GM12878 (cell line): ENCODE measurements at regions not wholly inside any gene's neighbourhood (a gene's known extent, or its start where the extent isn't known, plus 50 kb on each side); places are given as distances from the start of the nearest gene placed in this dataset.

ENCODE experiments used
- ATAC-seq: fragments of 200-7000 bp; cut with Tn5 transposase; 3 replicates; pipeline ENCODE4 v1.9.1; 2020; ENCODE audit warnings: mild to moderate bottlenecking, moderate library complexity
- BruUV-seq: library from RNA; stranded (reverse); fragments of 400-500 nt; replicated peaks from 2 replicates; lab custom pipeline; 2021; lab: Mats Ljungman, UMichigan
- CTCF ChIA-PET: fragments of 300-600 bp; sonication (Branson Sonifier 250); formaldehyde crosslinking; extraction: SDS; loops from one replicate; lab custom pipeline; 2021; ENCODE audit warnings: inconsistent platforms; lab: Yijun Ruan, JAX
- POLR2A ChIA-PET: fragments of 350-600 bp; formaldehyde crosslinking; extraction: SDS; loops from one replicate; lab custom pipeline; 2021; ENCODE audit warnings: inconsistent platforms; lab: Charles Lee
- RAD21 ChIA-PET: fragments of 300-600 bp; sonication (Branson Sonifier 250); formaldehyde crosslinking; loops from one replicate; lab custom pipeline; 2023; ENCODE audit warnings: antibody characterized with exemption; ENCODE audit not compliant: unreplicated experiment; lab: Charles Lee
- SMC1A ChIA-PET: fragments of 300-600 bp; sonication (Branson Sonifier 250); formaldehyde crosslinking; loops from one replicate; lab custom pipeline; 2023; ENCODE audit not compliant: unreplicated experiment, uncharacterized antibody; lab: Charles Lee
- DNase-seq: peaks from one replicate; pipeline ENCODE4 v3.0.0-alpha.2; 2011; ENCODE audit warnings: low read depth, low spot score
- FAIRE-seq: peaks from 3 replicates; lab custom pipeline; 2011; peaks lifted over from hg19 to GRCh38; lab: Jason Lieb, UNC
- H2AFZ ChIP-seq: 2 replicates; pipeline ENCODE4 v1.6.0; 2011; ENCODE audit warnings: low read depth, low read length, control low read depth; ENCODE audit not compliant: control insufficient read depth
- H3K27ac ChIP-seq: 2 replicates; pipeline ENCODE4 v1.5.1; 2011; ENCODE audit warnings: control low read depth; ENCODE audit not compliant: control insufficient read depth, insufficient read depth
- H3K27me3 ChIP-seq, 2 experiments: replicated peaks in 1 of 2; 2 replicates each; pipeline versions ENCODE4 v1.6.0 to v1.6.1; 2011; ENCODE audit warnings: low read length in 1 of 2; ENCODE audit not compliant: control insufficient read depth in 2 of 2, insufficient read depth in 2 of 2
- H3K36me3 ChIP-seq, 2 experiments: 2 replicates each; pipeline ENCODE4 v1.5.1; 2011; ENCODE audit warnings: low read length in 1 of 2; ENCODE audit not compliant: control insufficient read depth in 2 of 2, insufficient read depth in 2 of 2
- H3K4me1 ChIP-seq: 2 replicates; pipeline ENCODE4 v1.6.1; 2011; ENCODE audit warnings: mild to moderate bottlenecking, low read length, moderate library complexity, mixed read lengths; ENCODE audit not compliant: control insufficient read depth, insufficient read depth
- H3K4me2 ChIP-seq: 2 replicates; pipeline ENCODE4 v1.6.0; 2011; ENCODE audit warnings: control low read depth; ENCODE audit not compliant: control insufficient read depth, insufficient read depth
- H3K4me3 ChIP-seq: fragments of 200-600 bp; sonication (generic); 2 replicates; pipeline ENCODE4 v1.5.1; 2016
- H3K79me2 ChIP-seq: 2 replicates; pipeline ENCODE4 v1.6.0; 2011; ENCODE audit warnings: low read length; ENCODE audit not compliant: control insufficient read depth, insufficient read depth
- H3K9ac ChIP-seq: 2 replicates; pipeline ENCODE4 v1.8.0; 2011; ENCODE audit warnings: low read length, control low read depth, mixed read lengths; ENCODE audit not compliant: control insufficient read depth, insufficient read depth
- H3K9me3 ChIP-seq: replicated peaks from 3 replicates; pipeline ENCODE4 v1.5.1; 2011; ENCODE audit warnings: mild to moderate bottlenecking, low read length; ENCODE audit not compliant: control insufficient read depth, insufficient read depth
- H4K20me1 ChIP-seq: 2 replicates; pipeline ENCODE4 v1.6.0; 2011; ENCODE audit not compliant: control insufficient read depth, insufficient read depth
- ASH2L ChIP-seq: fragments of 300-600, 200-600 bp; sonication (generic); IDR thresholded peaks from 2 replicates; pipeline ENCODE4 v1.6.1; 2017; ENCODE audit warnings: low read depth, mild to moderate bottlenecking, borderline replicate concordance
- EED ChIP-seq: sonication (generic); IDR thresholded peaks from 2 replicates; pipeline ENCODE4 v1.6.1; 2016; ENCODE audit warnings: antibody characterized with exemption, low read depth
- KLF5 ChIP-seq: fragments of 450-650 bp; IDR thresholded peaks from 2 replicates; pipeline ENCODE4 v1.6.1; 2014; ENCODE audit warnings: mild to moderate bottlenecking; ENCODE audit not compliant: partially characterized antibody
- LARP7 ChIP-seq: fragments of 450-650 bp; IDR thresholded peaks from 2 replicates; pipeline ENCODE4 v1.6.1; 2017; ENCODE audit warnings: mild to moderate bottlenecking
- POLR2AphosphoS2 ChIP-seq: IDR thresholded peaks from 2 replicates; pipeline ENCODE4 v1.6.1; 2011; ENCODE audit warnings: low read depth, mild to moderate bottlenecking, low read length, improper control_type of control experiment, moderate library complexity
- ZNF384 ChIP-seq: IDR thresholded peaks from 2 replicates; pipeline ENCODE4 v1.6.1; 2012; ENCODE audit warnings: low read depth, mild to moderate bottlenecking, low read length, improper control_type of control experiment, borderline replicate concordance
- WGBS: methylation state at CpG from one replicate; pipeline ENCODE4 v1.1.6; 2016; ENCODE audit warnings: low lambda C conversion rate; ENCODE audit not compliant: insufficient replicate concordance, insufficient coverage; ENCODE audit errors: missing lambda C conversion rate; 5-methylcytosine and 5-hydroxymethylcytosine counted together
- in situ Hi-C: fragments of 300-500 bp; cut with MboI; formaldehyde crosslinking; loops from 9 replicates; pipeline ENCODE4 v1.14.3; 2018; ENCODE audit warnings: mixed read lengths
- intact Hi-C: fragments of 100-400 bp; cut with micrococcal nuclease; formaldehyde crosslinking; loops from one replicate; pipeline ENCODE4 v1.14.2; 2022; ENCODE audit not compliant: unreplicated experiment
- TF ChIP-seq, protein P1 (sequence below): IDR thresholded peaks from 2 replicates; pipeline ENCODE4 v1.6.1; 2011; ENCODE audit warnings: low read depth, mild to moderate bottlenecking, low read length, moderate library complexity, borderline replicate concordance; ENCODE audit errors: extremely low read depth
- TF ChIP-seq, protein P2 (sequence below): fragments of 450-650 bp; IDR thresholded peaks from 2 replicates; pipeline ENCODE4 v1.6.1; 2016; ENCODE audit warnings: mild to moderate bottlenecking

- no peak overlapping the region for H3K4me2 ChIP-seq
Measured at GRCh38 chr7:17706275-17706674, 234.0 kb downstream of the SNX13 start.

More at GRCh38 chr7:17706275-17706674, 234.0 kb downstream of the SNX13 start:
- H3K27me3 ChIP-seq = no peaks in the 10 kb centered on the region
- RAD21 ChIA-PET = interaction anchor here (0.9 to 1.4 kb wide), 12 partner anchors 11 to 646 kb away, joined by 3 to 18 read pairs (median 4); no protein-coding TSS in a partner anchor
- no peaks in the 10 kb centered on the region for H3K4me1 ChIP-seq
- WGBS = 38% methylated on average over 4 of the region's 4 CpGs
- FAIRE-seq (no peak), DNase-seq (no peak), ATAC-seq (no peak)
- H4K20me1 ChIP-seq = no peaks in the 10 kb centered on the region
- H3K27ac ChIP-seq = no peak overlapping the region
- SMC1A ChIA-PET = interaction anchor here (0.9 to 1.8 kb wide), 13 partner anchors 11 to 678 kb away, joined by 3 to 13 read pairs (median 4); no protein-coding TSS in a partner anchor
- H3K9me3 ChIP-seq = no peaks in the 10 kb centered on the region
- TF ChIP-seq ASH2L (no peak), POLR2AphosphoS2 (no peak), ZNF384 (no peak), KLF5 (no peak), EED (no peak), LARP7 (no peak)
- TF ChIP-seq, protein P1, sequence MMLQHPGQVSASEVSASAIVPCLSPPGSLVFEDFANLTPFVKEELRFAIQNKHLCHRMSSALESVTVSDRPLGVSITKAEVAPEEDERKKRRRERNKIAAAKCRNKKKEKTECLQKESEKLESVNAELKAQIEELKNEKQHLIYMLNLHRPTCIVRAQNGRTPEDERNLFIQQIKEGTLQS = no peak
- TF ChIP-seq, protein P2, sequence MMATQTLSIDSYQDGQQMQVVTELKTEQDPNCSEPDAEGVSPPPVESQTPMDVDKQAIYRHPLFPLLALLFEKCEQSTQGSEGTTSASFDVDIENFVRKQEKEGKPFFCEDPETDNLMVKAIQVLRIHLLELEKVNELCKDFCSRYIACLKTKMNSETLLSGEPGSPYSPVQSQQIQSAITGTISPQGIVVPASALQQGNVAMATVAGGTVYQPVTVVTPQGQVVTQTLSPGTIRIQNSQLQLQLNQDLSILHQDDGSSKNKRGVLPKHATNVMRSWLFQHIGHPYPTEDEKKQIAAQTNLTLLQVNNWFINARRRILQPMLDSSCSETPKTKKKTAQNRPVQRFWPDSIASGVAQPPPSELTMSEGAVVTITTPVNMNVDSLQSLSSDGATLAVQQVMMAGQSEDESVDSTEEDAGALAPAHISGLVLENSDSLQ = no peak
- H3K4me3 ChIP-seq = no peak overlapping the region
- H3K36me3 ChIP-seq = no peaks in the 10 kb centered on the region
- intact Hi-C loops (loop anchor here (2.0 to 5.0 kb wide), 4 partner anchors 65 to 639 kb away; no protein-coding TSS in a partner anchor), in situ Hi-C loops (no loop called here)
- BruUV-seq = no TSS peak
- CTCF ChIA-PET = interaction anchor here (0.5 to 3.7 kb wide), 26 partner anchors 8 to 645 kb away, joined by 3 to 20 read pairs (median 4); no protein-coding TSS in a partner anchor
- no peak overlapping the region for H2AFZ ChIP-seq
- H3K79me2 ChIP-seq = no peaks in the 10 kb centered on the region
- no peak overlapping the region for H3K9ac ChIP-seq
- POLR2A ChIA-PET = no interaction called here
